ENCODE measurements at regions not wholly inside any gene's neighbourhood (a gene's known extent, or its start where the extent isn't known, plus 50 kb on each side); places are given as distances from the start of the nearest gene placed in this dataset.

DNA sequence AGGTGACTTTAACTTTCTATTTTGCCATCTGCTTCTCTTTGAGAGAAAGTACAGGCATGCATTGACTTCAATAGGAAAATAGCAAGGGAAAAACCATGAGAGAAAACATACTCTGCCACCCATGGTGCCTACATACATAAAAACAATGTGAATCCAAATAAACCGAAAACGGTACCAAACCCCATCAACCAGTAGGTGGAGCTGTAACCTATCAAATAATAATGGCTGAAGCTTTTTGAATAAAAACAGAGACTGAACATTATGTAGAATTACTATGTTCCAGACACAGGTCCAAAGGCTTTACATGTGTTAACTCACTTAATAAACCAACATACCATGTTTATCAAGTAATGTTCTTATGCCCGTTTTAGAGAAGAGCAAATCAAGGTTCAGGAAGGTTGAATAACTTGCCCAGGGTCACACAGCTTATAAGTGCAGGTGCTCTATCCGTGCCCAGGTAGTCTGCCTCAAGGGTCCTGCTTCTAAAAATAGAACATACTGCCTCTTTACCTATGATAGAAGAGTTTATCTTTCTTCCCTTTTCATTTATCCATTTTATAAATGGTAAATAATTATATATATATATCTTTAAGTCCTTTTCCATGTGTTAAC is 293.9 kb upstream of the SYT4 start:
- TF ChIP-seq CTCF (IDR thresholded peaks at IDR 0.05; ENCODE audit: low read depth, low read length), result peak; percentile 49
- TF ChIP-seq MAX (IDR thresholded peaks at IDR 0.05; ENCODE audit: low read depth, low read length), result no peak
- H3K4me3 ChIP-seq (ENCODE audit: low read depth, low read length), result no peak overlapping the region
- DNase-seq (ENCODE audit: low read depth), result peak; percentile 49

GRCh38 chr18:43572163-43572562 is 294.9 kb upstream of the SYT4 start:
- no peak for DNase-seq (ENCODE audit: low read depth)
- TF ChIP-seq MYC (IDR thresholded peaks at IDR 0.05; ENCODE audit: low read depth, low read length) (no peak), MAX (IDR thresholded peaks at IDR 0.05; ENCODE audit: low read depth, low read length) (no peak), CTCF (IDR thresholded peaks at IDR 0.05; ENCODE audit: low read depth, low read length) (no peak), POLR2A (IDR thresholded peaks at IDR 0.05; ENCODE audit: extremely low read depth, insufficient read length) (no peak)
- no peak overlapping the region for H3K4me3 ChIP-seq (ENCODE audit: low read depth, low read length)

GRCh38 chr18:43574974-43575373 is 297.7 kb upstream of the SYT4 start:
- DNase-seq (ENCODE audit: low read depth), result no peak
- H3K4me3 ChIP-seq (ENCODE audit: low read depth, low read length), result no peak overlapping the region
- no peak for TF ChIP-seq CTCF (IDR thresholded peaks at IDR 0.05; ENCODE audit: low read depth, low read length)
- no peak for TF ChIP-seq POLR2A (IDR thresholded peaks at IDR 0.05; ENCODE audit: extremely low read depth, insufficient read length)
- TF ChIP-seq MYC (IDR thresholded peaks at IDR 0.05; ENCODE audit: low read depth, low read length), result no peak
- no peak for TF ChIP-seq MAX (IDR thresholded peaks at IDR 0.05; ENCODE audit: low read depth, low read length)

- TF ChIP-seq MAX (IDR thresholded peaks at IDR 0.05; ENCODE audit: low read depth, low read length) (no peak), CTCF (IDR thresholded peaks at IDR 0.05; ENCODE audit: low read depth, low read length) (no peak), MYC (IDR thresholded peaks at IDR 0.05; ENCODE audit: low read depth, low read length) (no peak)
- DNase-seq (ENCODE audit: low read depth), result no peak
- H3K4me3 ChIP-seq (ENCODE audit: low read depth, low read length), result no peak overlapping the region
These were observed 300.9 kb upstream of the SYT4 start for GRCh38 chr18:43578211-43578610.

DNA sequence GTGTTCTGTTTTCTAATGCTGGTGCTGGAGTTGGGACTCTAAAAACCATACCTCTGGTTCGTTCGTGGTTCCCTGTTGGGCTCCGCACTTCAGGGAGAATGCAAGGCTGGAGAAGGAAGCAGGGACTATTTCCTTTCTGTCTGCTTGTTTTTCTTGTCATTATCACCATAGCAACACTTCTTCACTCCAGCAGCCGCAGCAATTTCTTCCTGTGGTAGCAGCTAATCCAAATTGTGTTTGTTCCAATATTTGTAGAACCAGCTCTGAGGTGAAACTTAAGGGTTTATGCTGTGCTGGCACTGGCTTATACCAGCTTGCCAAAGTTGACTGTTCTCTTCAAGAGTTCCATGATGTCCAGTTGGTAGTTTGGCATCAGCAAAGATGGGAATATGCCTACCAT is 301.4 kb upstream of the SYT4 start:
- no peak overlapping the region for H3K4me3 ChIP-seq (ENCODE audit: low read depth, low read length)
- DNase-seq (ENCODE audit: low read depth), result no peak
- TF ChIP-seq POLR2A (IDR thresholded peaks at IDR 0.05; ENCODE audit: extremely low read depth, insufficient read length), result no peak
- no peak for TF ChIP-seq MAX (IDR thresholded peaks at IDR 0.05; ENCODE audit: low read depth, low read length)
- TF ChIP-seq MYC (IDR thresholded peaks at IDR 0.05; ENCODE audit: low read depth, low read length), result no peak
- TF ChIP-seq CTCF (IDR thresholded peaks at IDR 0.05; ENCODE audit: low read depth, low read length), result no peak
